BJ (cell line): ENCODE measurements at regions not wholly inside any gene's neighbourhood (a gene's known extent, or its start where the extent isn't known, plus 50 kb on each side); places are given as distances from the start of the nearest gene placed in this dataset.

Source experiments
- CTCF ChIA-PET: fragments of 350-600 bp; formaldehyde crosslinking; extraction: SDS; loops from one replicate; lab custom pipeline; 2021; ENCODE audit warnings: antibody characterized with exemption, inconsistent platforms; lab: Yijun Ruan, JAX
- POLR2A ChIA-PET: fragments of 300-600 bp; sonication (Branson Sonifier 250); formaldehyde crosslinking; extraction: SDS; loops from one replicate; lab custom pipeline; 2021; ENCODE audit warnings: antibody characterized with exemption; lab: Charles Lee
- DNase-seq: peaks from one replicate; pipeline ENCODE4 v3.0.0-alpha.2; 2011; ENCODE audit warnings: low read depth
- H3K27me3 ChIP-seq: 2 replicates; pipeline ENCODE4 v1.6.0; 2011; ENCODE audit warnings: low read length; ENCODE audit not compliant: control insufficient read depth, insufficient read depth
- H3K36me3 ChIP-seq: 2 replicates; pipeline ENCODE4 v1.5.1; 2011; ENCODE audit warnings: low read length; ENCODE audit not compliant: control insufficient read depth, insufficient read depth
- H3K4me3 ChIP-seq: 2 replicates; pipeline ENCODE4 v1.5.1; 2011; ENCODE audit warnings: low read depth, mild to moderate bottlenecking, control low read depth, low read length
- TF ChIP-seq, protein P1 (sequence below): IDR thresholded peaks from 2 replicates; pipeline ENCODE4 v1.5.1; 2011; ENCODE audit warnings: low read depth, mild to moderate bottlenecking, control low read depth, inconsistent platforms, low read length, moderate library complexity; ENCODE audit not compliant: insufficient read depth

DNA sequence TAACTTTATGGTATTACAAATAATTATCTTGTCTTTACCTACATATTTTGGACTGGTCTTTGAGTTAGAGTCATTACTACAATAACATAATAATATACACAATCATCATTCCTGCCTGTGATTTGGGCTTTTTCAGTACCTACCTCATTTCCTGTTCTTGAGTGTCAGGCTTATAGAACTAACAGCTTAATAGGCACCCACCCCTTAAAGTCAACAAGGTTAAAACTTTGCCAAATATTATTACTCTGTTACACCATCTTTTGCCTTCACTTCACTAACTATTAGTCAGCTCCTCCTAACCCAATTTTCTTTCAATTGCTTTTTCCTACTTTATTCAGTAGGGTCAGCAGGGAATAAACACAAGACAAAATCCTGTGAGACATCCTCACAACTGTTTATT, 488.7 kb upstream of the AGTR1 start:
- DNase-seq = no peak
- ChIA-PET CTCF (no interaction called here), POLR2A (no interaction called here)
- TF ChIP-seq, protein P1, sequence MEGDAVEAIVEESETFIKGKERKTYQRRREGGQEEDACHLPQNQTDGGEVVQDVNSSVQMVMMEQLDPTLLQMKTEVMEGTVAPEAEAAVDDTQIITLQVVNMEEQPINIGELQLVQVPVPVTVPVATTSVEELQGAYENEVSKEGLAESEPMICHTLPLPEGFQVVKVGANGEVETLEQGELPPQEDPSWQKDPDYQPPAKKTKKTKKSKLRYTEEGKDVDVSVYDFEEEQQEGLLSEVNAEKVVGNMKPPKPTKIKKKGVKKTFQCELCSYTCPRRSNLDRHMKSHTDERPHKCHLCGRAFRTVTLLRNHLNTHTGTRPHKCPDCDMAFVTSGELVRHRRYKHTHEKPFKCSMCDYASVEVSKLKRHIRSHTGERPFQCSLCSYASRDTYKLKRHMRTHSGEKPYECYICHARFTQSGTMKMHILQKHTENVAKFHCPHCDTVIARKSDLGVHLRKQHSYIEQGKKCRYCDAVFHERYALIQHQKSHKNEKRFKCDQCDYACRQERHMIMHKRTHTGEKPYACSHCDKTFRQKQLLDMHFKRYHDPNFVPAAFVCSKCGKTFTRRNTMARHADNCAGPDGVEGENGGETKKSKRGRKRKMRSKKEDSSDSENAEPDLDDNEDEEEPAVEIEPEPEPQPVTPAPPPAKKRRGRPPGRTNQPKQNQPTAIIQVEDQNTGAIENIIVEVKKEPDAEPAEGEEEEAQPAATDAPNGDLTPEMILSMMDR = no peak
- no peaks in the 10 kb centered on the region for H3K27me3 ChIP-seq
- no peak overlapping the region for H3K4me3 ChIP-seq
- no peaks in the 10 kb centered on the region for H3K36me3 ChIP-seq

GRCh38 chr3:148211725-148212124, 486.0 kb upstream of the AGTR1 start:
- ChIA-PET POLR2A (interaction anchor here (0.7 kb wide), 1 partner anchor 25 kb away, joined by 4 read pairs; no protein-coding TSS in a partner anchor), CTCF (interaction anchor here (1.3 kb wide), 1 partner anchor 20 kb away, joined by 3 read pairs; no protein-coding TSS in a partner anchor)
- TF ChIP-seq, protein P1 = no peak
- Histone ChIP-seq H3K36me3 (no peaks in the 10 kb centered on the region), H3K27me3 (no peaks in the 10 kb centered on the region), H3K4me3 (no peak overlapping the region)
- DNase-seq = no peak

DNA sequence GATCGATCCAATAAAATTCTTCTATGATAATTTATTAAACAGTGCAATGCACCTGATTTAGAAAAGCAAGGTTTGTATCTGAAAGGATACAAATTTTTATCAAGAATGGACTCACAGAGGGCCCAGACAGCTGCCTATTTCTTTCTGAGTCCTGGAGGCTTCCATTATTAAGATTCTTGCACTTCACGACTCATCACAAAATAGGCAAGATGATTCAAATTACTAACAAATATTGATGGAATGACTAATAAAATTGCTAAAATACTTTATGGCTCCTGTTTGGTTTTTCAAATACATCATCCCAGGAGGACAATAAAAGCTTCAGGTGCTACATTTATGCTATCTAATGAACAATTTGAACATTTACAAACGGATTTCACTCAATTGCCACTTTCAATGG, 483.0 kb upstream of the AGTR1 start:
- CTCF ChIA-PET = no interaction called here
- Histone ChIP-seq H3K27me3 (no peaks in the 10 kb centered on the region), H3K36me3 (no peaks in the 10 kb centered on the region), H3K4me3 (no peak overlapping the region)
- POLR2A ChIA-PET = no interaction called here
- TF ChIP-seq, protein P1 = no peak
- no peak for DNase-seq

GRCh38 chr3:148217317-148217716, 480.4 kb upstream of the AGTR1 start:
- DNase-seq = no peak
- TF ChIP-seq, protein P1 = no peak
- Histone ChIP-seq H3K36me3 (no peaks in the 10 kb centered on the region), H3K27me3 (no peaks in the 10 kb centered on the region), H3K4me3 (no peak overlapping the region)
- CTCF ChIA-PET = no interaction called here
- POLR2A ChIA-PET = no interaction called here

GRCh38 chr3:148218222-148218621, 479.5 kb upstream of the AGTR1 start:
- TF ChIP-seq, protein P1 = no peak
- no peak for DNase-seq
- Histone ChIP-seq H3K4me3 (no peak overlapping the region), H3K27me3 (no peaks in the 10 kb centered on the region), H3K36me3 (no peaks in the 10 kb centered on the region)
- CTCF ChIA-PET = no interaction called here
- POLR2A ChIA-PET = no interaction called here
